GM21786 (cell line): ENCODE measurements at regions not wholly inside any gene's neighbourhood (a gene's known extent, or its start where the extent isn't known, plus 50 kb on each side); places are given as distances from the start of the nearest gene placed in this dataset.
A peak's percentile ranks its signal among the peaks of the same experiment; 100 is the strongest.
"Not testable (repeated sequence)": the region's sequence is repeated elsewhere in the genome, so short reads cannot be mapped to it uniquely, and the experiment has no call there.

ENCODE experiments used
- ATAC-seq: cut with Tn5 transposase; IDR thresholded peaks from one replicate; pipeline ENCODE4 v1.9.1; 2021; ENCODE audit not compliant: unreplicated experiment

DNA sequence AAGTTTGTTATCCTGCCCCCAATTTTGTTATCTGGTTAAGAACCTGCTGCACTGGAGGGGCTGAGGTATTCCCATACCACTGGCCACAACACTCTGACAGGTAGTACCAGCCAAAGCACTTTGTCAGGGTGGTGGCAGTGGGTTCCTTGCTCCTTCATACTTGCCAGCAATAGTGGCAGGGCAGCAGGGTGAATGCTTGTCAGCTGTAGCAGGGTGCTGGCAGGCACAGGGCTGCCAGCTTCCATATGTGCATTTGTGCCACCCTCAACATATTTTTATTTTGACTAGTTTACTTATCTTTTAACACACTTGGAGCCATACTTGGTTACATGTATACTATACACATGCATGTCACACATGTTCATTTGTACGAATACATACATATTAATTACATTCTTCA lies 294.0 kb upstream of the VWC2 start:
- ATAC-seq, result no peak

DNA sequence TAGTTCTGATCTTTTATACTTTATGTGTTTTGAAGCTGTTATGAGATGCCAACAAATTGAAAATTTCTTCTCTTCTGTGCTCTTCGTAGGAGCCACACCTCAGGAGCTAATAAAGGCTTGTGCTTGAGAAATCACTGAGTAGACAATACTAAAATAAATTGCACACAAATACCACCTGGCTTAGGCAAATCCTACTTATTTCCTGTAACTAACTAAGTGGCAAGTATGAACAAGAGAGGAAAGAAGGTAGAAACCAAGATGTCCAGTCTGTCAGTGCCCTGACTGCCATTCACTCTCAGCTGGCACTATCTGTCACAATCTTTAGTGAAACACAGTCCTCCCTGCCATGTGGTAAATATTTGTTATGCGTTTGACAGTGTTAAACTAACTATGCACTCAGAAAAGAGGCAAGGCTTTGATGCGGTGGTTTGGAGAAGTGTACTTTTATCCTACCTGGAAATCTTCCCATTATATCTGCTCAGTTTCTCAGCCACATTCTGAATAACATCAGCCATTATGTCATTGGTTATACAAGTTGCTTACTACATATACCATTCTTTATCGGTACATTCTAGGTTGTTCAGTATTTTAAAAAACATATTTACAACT lies 293.4 kb upstream of the VWC2 start:
- no peak for ATAC-seq

DNA sequence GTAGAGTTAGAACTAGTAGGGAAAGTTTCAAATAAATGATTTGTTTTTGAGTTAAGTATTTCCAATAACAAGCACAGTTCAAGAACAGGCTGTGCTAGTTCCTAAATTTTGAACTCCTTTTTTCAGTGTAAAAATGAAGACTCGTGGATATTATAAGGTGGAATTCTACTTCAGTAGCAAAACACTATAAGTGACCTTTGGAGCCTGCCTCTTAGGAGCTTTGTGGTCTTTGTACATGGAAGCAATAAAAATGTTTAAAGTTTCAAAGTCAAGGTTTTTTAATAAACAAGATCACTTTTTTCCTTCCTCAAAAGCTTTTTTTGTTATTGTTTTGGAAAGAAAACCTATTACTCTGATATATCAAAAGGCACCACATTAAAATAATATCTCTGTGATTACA lies 292.4 kb upstream of the VWC2 start:
- ATAC-seq, result no peak

DNA sequence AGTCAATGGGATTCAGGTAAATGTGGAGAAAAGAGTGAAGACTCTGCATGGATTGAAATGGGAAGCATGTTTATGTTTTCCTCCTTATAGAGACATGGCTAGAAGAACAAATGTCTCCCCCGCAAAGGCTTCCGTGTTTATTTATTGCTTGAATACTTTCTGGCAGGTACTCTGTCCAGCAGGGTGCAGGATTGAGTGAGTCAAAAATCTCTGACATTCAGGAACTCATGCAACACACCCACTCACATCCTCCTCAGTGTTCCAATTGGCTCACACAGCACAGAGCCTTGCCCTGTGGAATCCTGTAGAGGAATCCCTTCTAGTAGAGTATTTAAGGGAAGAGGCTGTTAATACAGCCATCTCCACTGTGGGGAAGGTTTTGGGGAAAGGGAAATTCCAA lies 290.3 kb upstream of the VWC2 start:
- ATAC-seq, result no peak

DNA sequence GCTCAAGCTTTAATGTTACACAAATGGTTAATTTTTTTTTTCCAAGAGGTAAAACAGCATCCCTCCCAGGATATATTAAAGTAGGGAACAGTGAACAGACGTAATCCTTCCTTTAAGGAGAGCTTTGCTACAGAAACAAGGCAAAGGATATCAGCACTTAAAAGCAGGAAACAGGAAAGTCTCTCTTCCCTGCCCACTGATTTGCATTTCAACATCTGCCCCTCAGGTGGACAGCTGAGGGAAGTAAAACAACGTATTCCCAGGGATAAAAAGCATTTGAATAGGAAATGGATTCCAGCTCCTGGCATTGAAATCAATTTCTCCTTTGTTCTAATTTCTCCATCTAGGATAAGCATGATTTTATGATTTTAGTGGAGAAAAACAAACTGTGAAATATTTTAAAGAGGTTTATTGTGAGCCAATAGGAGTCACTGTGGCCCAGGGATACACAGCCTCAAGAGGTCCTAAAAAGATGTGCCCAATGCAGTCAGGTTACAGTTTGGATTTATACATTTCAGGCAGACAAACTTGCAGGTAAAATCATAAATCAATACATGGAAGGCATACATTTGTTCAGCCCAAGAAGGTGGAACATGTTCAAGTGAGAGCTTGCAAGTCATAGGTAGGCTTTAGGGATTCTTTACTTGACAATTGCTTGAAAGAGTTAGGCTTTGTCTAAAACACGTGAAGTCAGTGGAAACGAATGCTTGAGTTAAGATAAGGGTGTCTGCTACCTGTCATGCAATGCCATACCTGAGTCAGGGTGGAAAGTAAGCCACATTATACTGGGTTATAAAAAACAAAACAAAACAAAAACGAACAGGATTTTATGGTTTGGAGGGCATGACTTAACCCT lies 286.2 kb upstream of the VWC2 start:
- no peak for ATAC-seq

DNA sequence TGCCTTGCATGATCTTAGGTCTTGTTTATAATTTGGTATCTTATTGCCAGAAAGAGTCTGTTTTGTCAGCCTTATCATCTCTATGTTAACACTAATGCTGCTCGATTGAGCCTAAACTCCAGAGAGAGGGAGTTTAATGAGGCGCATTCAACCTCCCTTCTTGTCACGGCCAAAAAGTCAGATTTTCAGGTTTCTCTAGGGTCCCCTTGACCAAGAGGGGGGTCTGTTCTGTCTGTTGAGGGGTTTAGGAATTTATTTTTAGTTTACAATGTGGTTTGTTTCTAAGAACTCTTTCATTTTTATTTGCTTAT lies 285.7 kb upstream of the VWC2 start:
- ATAC-seq, result no peak

DNA sequence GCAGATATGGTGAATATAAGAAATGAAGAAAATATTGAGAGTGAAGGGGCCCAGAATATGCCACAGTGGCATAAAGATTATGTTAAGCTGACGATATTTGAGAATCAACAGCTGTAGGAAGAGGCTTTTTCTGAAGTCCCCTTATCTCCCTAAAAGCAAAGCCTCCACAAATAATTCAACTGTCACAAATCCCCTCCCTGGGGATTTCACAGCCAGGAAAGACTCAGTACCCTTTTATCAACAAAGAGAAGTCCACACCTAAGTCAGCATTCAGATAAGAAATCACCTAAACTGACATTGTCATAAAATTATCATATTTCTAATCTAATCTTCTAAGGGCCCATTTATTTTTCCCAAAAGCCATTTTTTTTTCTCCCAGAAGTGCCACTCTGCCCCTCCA lies 284.9 kb upstream of the VWC2 start:
- no peak for ATAC-seq

DNA sequence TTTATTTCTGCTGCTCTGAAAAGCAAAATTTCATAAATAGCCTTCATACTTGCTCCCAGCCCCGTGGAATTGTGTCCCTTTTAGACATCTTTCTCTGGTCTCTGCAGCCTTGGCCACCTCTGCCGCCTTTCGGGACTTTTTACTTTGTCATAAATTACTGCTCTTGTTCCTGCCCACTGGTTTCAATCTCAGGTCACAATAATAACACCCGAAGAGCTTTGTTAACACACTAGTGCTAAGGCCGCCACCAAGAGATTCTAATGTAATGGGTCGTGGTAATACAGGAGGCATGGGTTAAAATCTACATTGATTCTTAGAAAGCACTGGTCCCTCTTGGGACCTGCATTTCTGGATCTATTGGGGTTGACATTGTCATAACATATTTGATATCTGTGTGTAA lies 276.0 kb upstream of the VWC2 start:
- no peak for ATAC-seq

DNA sequence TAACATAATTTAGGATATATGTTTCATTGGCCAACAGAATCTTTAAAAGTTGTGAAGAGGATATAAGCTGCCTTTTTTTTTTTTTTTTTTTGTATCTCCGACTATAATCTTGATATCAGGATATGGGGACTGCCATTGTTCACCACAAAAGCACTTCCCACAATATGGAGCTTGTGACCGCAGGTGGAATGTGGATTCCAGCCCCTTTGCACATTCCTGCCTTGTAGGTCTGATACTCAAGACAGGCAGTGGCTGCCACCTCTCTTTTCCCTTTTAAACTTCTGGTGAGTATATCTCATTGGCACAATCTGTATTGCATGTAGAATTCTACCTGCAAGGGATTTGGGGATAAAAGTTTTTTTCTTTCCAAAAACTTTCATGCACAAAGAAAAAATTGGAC lies 272.7 kb upstream of the VWC2 start:
- no peak for ATAC-seq

DNA sequence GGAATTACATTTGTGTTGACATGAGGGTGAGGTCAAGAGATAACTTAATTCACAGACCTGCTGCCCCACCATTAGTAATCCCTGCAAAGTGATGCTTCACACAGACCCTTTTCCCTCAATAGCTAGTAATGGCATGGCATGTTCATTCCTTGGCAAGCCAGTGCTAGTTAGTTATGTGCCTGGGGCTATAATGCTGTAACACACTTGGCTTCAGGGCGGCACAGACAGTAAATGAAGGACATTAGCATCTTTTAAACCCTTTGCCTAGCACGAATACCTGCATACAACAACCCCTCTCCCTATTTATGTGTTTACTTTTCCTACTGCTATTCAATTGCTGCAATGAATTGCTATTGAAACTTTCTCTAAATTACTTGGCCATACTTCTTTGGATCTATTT lies 266.2 kb upstream of the VWC2 start:
- not testable (repeated sequence) for ATAC-seq

DNA sequence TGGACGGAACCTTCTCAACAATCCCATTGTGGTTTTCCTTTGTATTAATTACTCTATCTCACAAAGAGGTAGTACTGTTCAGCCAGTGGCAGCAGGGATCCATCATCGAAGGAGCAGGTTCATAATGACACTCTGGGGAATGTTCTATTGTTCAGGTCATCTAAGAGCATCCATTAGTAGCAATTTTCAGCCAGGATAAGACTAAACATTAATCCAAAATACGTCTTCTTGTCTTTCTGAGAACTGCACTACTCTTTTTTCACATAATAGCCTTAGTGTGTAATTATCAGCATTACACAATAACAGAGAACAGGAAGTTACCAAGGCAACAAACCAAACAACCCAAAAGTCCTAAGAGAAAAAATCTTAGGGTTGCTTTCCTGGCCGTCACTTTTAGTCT lies 259.5 kb upstream of the VWC2 start:
- ATAC-seq, result no peak

DNA sequence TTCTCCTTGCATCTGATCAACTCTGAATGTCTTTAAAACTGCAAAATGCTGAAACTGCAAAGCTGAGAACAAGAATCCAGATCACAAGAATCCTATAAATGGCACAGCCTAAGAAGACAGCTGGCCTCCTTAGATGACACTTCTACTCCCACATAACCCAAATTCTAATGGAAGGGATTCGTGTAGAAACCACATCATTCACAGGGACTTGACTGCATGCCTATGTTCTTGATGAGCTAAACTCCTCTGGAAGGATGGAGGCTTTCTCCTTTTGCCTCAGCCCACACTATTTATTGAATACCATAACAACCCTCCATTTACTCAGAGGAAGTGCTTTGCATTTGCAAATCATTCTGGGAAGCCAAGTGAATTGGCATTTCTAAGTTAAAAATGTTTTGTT lies 252.5 kb upstream of the VWC2 start:
- no peak for ATAC-seq

DNA sequence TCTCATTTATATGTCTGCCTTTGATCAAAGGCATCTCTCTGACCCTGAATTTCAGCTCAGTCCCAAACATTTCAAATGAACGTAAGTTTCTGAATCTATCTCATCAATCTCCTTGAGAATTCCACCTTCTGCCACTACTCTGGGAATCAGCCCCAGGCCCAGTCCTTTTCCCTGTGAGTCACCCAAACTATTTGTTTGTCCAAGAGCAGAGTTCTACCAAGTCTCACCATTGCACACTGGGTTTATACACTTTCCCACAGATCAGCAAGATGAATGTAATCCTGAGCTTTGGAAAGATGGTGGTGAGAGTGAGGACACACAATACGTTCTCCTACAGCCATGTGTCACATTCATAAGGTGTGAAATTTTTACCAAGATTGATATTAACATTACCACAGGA lies 251.3 kb upstream of the VWC2 start:
- ATAC-seq, result no peak

DNA sequence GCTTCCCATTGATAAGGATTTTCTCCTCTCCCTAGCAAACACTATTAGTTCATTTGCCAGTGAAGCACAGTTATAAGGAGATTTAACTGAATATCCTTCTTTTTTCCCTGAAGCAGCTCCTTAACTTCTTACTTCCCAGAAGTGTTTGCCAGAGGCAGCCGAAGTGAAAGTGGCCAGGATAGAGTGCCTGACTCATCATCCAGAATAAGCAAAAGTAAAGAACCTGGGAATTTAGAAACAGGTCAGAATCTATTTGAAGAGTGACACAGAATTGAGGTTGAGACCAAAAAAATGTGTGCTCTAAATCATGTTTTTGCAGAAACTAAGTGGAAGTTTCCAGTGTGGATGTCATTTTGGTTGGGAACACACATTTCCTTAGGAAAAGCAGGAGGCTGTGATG lies 249.6 kb upstream of the VWC2 start:
- no peak for ATAC-seq

DNA sequence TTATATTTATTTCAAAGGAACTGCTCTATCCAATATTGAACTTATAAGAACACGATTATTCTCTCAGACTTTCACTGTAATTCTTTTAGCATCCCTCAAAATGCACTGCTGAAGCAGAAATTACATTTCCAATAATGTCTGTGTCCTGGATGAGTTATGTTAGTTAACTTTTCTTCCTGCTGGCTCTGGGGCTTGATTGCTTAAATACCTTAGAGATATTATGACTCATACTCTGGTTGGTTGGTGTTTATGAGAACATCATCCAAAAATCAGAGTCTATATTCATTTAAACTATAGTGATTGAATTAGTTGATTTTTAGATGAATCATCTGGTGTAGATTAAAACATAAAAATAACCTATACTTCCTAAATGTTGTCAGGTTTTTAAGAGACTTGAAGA lies 246.3 kb upstream of the VWC2 start:
- no peak for ATAC-seq

DNA sequence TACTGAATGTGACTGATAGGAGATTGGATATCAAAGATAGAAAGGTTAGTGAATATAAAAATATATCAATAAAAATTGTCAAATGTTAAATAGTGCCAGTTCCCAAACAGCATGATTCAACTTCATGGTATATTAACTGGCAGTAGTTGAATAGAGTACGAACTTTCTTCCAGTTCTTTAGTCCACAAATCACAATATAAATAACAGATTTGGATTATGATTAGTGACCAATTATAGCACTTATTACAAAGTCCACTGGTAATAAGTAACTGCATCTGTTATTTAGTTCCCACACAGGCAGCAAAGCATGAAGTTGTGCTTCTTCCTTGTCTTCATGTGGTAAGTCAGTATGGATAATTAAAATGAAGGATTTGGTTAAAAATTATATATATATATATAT lies 243.0 kb upstream of the VWC2 start:
- no peak for ATAC-seq

DNA sequence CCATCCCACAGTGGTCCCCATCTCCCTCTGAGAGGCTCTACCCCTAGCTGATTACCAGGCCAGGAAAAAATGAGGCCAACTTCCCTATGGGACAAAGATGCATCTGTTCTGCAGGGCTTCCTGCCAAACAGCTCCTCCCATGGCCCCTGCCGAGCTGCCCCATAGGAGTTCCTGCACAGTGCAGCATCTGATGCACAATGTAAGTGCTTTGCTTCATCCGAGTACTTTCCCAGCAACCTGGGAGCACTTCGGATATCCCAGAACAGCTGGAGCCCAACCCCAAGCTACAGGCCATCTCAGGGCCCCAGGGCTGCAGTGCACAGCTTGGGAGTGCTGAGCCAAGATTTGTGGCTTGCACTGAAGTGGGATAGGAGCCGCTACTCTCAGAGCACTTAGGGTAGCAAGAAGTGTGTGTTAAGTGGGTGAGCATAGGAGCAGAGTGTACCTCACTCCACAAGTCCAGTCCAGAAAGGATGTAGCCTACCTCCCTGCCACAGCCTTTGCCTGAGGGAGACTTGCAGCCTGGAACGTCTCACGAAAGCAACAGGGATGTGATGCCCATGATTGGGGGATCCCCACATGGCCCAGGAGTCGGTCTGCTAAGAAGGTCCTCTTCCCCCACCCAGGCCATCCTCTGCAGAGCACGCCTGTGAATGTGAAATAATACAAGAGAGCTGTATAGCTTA lies 209.6 kb upstream of the VWC2 start:
- ATAC-seq, result peak; percentile 14

DNA sequence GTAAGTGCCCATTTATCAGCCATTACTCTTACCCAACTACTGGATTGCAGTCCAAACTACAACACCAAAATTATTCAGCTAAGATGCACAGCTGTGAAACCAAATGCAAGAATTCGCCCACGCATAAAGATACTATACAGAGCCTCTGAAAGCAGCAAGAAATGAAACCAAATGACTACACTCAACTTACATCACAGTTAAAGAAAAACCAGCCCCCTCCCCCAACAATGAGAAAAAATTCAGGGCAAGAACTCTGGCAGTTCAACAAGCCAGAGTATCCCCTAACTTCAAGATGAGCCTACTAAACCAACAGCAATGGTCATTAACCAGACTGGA lies 209.1 kb upstream of the VWC2 start:
- peak; percentile 78 for ATAC-seq

DNA sequence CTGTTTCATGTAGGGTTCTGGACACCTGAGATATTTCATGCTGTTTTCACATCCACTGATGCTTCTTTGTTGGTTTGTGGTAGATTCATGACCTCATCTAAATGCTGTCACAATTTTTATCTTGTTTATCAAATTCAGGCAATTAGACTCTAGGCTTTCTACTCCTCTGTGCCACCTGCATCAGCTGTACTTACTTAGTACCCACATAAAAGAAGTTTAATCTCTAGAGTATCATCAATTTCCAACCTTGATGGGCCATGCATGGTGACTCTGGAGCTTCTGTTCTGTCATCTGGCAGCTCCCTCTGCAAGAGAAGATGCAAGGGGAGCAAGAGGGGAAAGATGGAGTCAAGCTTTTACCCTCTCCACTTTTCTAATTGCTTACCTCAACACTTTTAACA lies 195.9 kb upstream of the VWC2 start:
- ATAC-seq, result no peak

DNA sequence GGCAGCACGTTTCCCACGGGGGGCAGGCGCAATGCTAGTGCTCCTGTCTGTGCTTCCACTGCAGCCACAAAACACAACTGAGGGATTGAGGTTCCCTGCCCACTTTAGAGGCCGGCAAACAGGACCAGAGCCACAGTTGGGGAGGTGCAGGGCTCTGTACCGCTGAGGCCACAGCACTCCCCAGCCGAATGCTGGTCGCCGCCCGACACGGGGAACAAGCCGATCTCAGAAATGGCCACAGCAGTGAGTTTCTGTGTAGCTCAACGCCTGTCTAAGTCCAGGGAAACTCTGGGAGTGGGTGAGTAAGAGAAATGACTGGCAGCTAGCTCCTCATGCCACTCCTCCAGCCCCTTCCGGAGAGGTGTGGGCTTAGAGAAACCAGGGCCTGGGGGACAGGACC lies 194.0 kb upstream of the VWC2 start:
- ATAC-seq, result no peak

DNA sequence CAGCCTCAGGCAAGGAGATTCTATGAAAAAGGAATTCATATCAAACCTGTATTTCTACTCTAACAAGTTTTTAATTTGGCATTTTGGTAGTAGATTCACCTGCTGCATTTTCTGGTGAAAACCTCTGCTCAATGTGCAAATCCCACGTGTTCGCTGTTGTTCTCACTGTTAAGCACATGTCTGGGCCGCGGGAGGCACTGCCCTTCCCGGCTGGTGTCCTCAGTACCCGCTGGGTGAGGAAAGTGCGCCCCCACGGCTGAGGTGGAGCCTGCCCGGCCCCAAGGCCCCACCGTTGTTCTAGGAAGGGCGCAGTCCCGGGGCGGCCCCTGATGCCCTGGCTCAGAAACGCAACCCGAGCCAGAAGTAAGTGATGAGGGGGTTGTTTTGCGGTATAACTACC lies 193.4 kb upstream of the VWC2 start:
- ATAC-seq, result no peak

DNA sequence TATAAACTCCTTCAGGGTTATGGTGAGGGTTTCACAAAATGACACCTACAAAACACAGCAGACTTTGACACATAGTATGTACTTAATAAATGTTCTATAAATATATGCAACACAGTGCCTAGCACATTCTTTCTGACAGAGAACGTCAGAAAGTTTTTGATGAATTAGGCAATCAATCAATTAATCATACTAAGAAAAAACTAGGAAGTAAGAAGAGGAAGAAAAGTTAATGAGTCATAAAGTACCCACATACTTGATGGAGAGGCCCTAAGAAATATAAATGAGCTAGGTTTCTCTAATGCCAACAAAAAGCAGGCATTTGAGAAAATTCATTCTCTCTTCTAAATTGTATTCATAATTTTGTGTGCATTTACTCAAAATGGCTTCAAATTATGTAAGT lies 192.7 kb upstream of the VWC2 start:
- no peak for ATAC-seq

DNA sequence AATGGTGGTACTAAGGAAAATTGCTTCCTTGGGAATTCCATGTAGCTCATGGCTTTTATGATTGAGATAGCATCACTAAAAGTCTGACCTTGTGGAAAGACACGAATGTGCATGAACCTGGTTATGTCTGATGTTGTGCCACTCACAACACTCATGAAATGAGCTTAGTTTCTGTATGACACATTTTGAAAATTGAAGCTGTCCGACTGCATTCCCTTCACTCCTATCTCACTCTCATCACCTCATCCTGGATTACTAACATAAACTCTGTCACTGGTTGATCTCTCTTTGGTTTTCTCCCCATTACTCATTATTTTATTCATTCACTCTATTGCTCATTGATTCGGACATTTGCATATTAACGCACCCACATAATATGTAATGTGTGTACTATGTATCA lies 190.0 kb upstream of the VWC2 start:
- ATAC-seq, result no peak
